Endodermal cell (in vitro differentiated cells): ENCODE measurements at regions not wholly inside any gene's neighbourhood (a gene's known extent, or its start where the extent isn't known, plus 50 kb on each side); places are given as distances from the start of the nearest gene placed in this dataset.

Source experiments
- DNase-seq: peaks from one replicate; pipeline ENCODE4 v3.0.0-alpha.2; 2017
- H3K27ac ChIP-seq: 2 replicates; pipeline ENCODE4 v1.5.1; 2013; ENCODE audit warnings: mild to moderate bottlenecking, low read depth, low read length, moderate library complexity
- H3K27me3 ChIP-seq: 2 replicates; pipeline ENCODE4 v1.6.1; 2013; ENCODE audit warnings: mild to moderate bottlenecking, low read length, moderate library complexity; ENCODE audit not compliant: insufficient read depth, control insufficient read depth, poor library complexity, severe bottlenecking
- H3K36me3 ChIP-seq: 2 replicates; pipeline ENCODE4 v1.7.0; 2013; ENCODE audit warnings: mild to moderate bottlenecking, low read length, moderate library complexity; ENCODE audit not compliant: control insufficient read depth, insufficient read depth
- H3K4me1 ChIP-seq: one replicate; pipeline ENCODE4 v1.7.0; 2013; ENCODE audit warnings: low read length; ENCODE audit not compliant: control insufficient read depth, insufficient read depth
- H3K4me3 ChIP-seq: 2 replicates; pipeline ENCODE4 v1.5.1; 2013; ENCODE audit warnings: mild to moderate bottlenecking, low read length, moderate library complexity
- H3K9ac ChIP-seq: 2 replicates; pipeline ENCODE4 v1.6.1; 2013; ENCODE audit warnings: mild to moderate bottlenecking, low read length, moderate library complexity; ENCODE audit not compliant: poor library complexity, severe bottlenecking; ENCODE audit errors: extremely low read depth
- H3K9me3 ChIP-seq: 2 replicates; pipeline ENCODE4 v1.6.1; 2013; ENCODE audit warnings: mild to moderate bottlenecking, low read length, moderate library complexity; ENCODE audit not compliant: control insufficient read depth
- H3K27ac Mint-ChIP-seq: 2 replicates; pipeline ENCODE4 v1.8.0; 2020; ENCODE audit warnings: mixed read lengths
- H3K27me3 Mint-ChIP-seq: 2 replicates; pipeline ENCODE4 v1.8.0; 2021; ENCODE audit warnings: mild to moderate bottlenecking, mixed read lengths; ENCODE audit not compliant: insufficient read depth
- H3K36me3 Mint-ChIP-seq: 2 replicates; pipeline ENCODE4 v1.8.0; 2020; ENCODE audit warnings: low read depth, mixed read lengths
- H3K4me1 Mint-ChIP-seq: 2 replicates; pipeline ENCODE4 v1.8.0; 2020; ENCODE audit warnings: mixed read lengths
- H3K4me3 Mint-ChIP-seq: 2 replicates; pipeline ENCODE4 v1.8.0; 2020; ENCODE audit warnings: mild to moderate bottlenecking, moderate library complexity, mixed read lengths
- H3K9me3 Mint-ChIP-seq: 2 replicates; pipeline ENCODE4 v1.8.0; 2020; ENCODE audit warnings: mild to moderate bottlenecking, mixed read lengths
- WGBS, 2 experiments: methylation state at CpG; one replicate each; pipeline versions ENCODE4 v1.1.5 to v1.1.7; 2013; ENCODE audit warnings: missing lambda C conversion rate in 2 of 2, mixed read lengths in 1 of 2; ENCODE audit not compliant: insufficient coverage in 1 of 2, insufficient read length in 1 of 2; 5-methylcytosine and 5-hydroxymethylcytosine counted together
- TF ChIP-seq, protein P1 (sequence below): fragments of 200-600 bp; sonication (generic); conservative IDR thresholded peaks from 2 replicates; pipeline ENCODE4 v1.5.0; 2021; ENCODE audit warnings: antibody characterized with exemption, mild to moderate bottlenecking

DNA sequence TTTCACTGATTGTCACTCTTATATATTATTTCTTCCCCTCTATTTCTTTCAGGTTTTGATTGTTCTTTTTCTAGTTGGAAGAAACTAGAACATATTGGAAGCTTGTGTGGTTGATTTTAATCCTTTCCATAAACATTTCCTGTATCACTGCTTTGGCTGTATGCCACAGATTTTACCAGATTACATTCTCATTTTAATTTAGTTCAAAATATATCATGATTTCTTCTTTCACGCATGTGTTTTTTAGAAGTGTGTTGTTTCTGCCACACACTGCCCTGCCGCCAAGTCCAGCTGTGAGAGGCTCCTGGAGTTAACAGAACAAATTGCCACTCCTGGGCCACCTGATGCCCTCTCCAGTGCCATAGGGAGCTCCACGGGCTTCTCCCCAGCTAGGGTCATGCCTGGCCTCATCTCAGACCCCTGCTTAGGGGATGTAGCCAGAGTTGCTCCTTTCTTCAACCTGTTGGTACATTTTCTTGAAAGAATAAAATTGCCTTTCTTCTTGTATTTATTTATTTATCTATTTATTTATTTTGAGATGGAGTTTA, 206.2 kb upstream of the COPS8 start:
- H3K9ac ChIP-seq: no peak overlapping the region
- Mint-ChIP-seq H3K4me1 (peaks cover 22% of the 10 kb centered on the region), H3K27me3 (peaks cover 10% of the 10 kb centered on the region), H3K36me3 (no peaks in the 10 kb centered on the region), H3K27ac (no peak overlapping the region), H3K4me3 (no peak overlapping the region), H3K9me3 (peaks cover 13% of the 10 kb centered on the region)
- H3K4me1 ChIP-seq: peaks cover 16% of the 10 kb centered on the region
- H3K9me3 ChIP-seq: peaks cover 20% of the 10 kb centered on the region
- H3K27ac ChIP-seq: no peak overlapping the region
- WGBS, 2 experiments: 82 to 89% methylated on average over 2 to 3 of the region's 3 CpGs
- H3K4me3 ChIP-seq: no peak overlapping the region
- H3K27me3 ChIP-seq: no peaks in the 10 kb centered on the region
- no peaks in the 10 kb centered on the region for H3K36me3 ChIP-seq
- no peak for DNase-seq
- TF ChIP-seq, protein P1, sequence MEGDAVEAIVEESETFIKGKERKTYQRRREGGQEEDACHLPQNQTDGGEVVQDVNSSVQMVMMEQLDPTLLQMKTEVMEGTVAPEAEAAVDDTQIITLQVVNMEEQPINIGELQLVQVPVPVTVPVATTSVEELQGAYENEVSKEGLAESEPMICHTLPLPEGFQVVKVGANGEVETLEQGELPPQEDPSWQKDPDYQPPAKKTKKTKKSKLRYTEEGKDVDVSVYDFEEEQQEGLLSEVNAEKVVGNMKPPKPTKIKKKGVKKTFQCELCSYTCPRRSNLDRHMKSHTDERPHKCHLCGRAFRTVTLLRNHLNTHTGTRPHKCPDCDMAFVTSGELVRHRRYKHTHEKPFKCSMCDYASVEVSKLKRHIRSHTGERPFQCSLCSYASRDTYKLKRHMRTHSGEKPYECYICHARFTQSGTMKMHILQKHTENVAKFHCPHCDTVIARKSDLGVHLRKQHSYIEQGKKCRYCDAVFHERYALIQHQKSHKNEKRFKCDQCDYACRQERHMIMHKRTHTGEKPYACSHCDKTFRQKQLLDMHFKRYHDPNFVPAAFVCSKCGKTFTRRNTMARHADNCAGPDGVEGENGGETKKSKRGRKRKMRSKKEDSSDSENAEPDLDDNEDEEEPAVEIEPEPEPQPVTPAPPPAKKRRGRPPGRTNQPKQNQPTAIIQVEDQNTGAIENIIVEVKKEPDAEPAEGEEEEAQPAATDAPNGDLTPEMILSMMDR: no peak

DNA sequence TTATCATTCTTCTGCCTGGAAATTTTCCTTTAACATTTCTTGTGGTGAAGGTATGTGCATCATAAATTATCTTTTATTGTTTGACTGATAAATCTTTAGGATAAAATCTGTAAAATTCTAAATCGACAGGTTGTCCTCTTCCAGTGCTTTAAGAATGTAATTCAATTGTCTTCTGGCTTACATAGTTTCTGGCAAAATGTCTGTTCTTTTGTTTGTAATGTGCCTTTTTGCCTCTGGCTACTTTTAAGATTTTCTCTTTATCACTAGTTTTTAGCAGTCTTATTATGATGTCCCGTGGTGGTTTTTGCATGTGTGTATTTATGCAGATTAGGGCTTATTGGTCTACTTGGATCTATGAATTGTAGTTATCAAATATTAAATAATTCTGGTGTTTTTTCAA, 203.6 kb upstream of the COPS8 start:
- no peak overlapping the region for H3K27ac ChIP-seq

DNA sequence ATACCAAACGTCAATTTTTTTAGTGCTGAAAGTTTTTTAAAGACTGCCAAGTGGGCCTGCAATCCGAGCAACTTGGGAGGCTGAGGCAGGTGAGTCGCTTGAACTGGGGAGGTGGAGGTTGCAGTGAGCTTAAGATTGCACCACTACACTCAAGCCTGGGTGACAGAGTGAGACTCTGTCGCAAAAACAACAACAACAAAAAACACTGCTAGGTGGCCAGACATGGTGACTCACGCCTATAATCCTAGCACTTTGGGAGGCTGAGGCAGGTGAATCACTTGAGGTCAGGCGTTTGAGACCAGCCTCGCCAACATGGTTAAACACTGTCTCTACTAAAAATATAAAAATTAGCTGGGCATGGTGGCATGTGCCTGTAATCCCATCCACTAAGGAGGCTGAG, 202.8 kb upstream of the COPS8 start:
- Histone ChIP-seq H3K9me3 (peaks cover 20% of the 10 kb centered on the region), H3K4me1 (no peaks in the 10 kb centered on the region), H3K36me3 (no peaks in the 10 kb centered on the region), H3K27me3 (peaks cover 7% of the 10 kb centered on the region), H3K4me3 (peak overlapping the region; percentile 24), H3K27ac (no peak overlapping the region), H3K9ac (no peak overlapping the region)
- whole genome bisulfite sequencing, 2 experiments: 87 to 97% methylated on average over 5 to 7 of the region's 7 CpGs
- TF ChIP-seq, protein P1: no peak
- H3K27me3 Mint-ChIP-seq: peaks cover 22% of the 10 kb centered on the region
- no peak overlapping the region for H3K27ac Mint-ChIP-seq
- no peaks in the 10 kb centered on the region for H3K36me3 Mint-ChIP-seq
- H3K4me1 Mint-ChIP-seq: peaks cover 2% of the 10 kb centered on the region
- H3K4me3 Mint-ChIP-seq: no peak overlapping the region
- DNase-seq: no peak
- peaks cover 13% of the 10 kb centered on the region for H3K9me3 Mint-ChIP-seq

More for the DNA sequence above, 203.6 kb upstream of the COPS8 start:
- H3K27me3 ChIP-seq: no peaks in the 10 kb centered on the region
- no peaks in the 10 kb centered on the region for H3K36me3 ChIP-seq
- peaks cover 20% of the 10 kb centered on the region for H3K9me3 ChIP-seq
- Mint-ChIP-seq H3K27me3 (peaks cover 17% of the 10 kb centered on the region), H3K36me3 (no peaks in the 10 kb centered on the region), H3K27ac (no peak overlapping the region), H3K9me3 (peaks cover 13% of the 10 kb centered on the region), H3K4me1 (peaks cover 5% of the 10 kb centered on the region), H3K4me3 (no peak overlapping the region)
- no peak for DNase-seq
- TF ChIP-seq, protein P1: no peak
- no peak overlapping the region for H3K4me3 ChIP-seq
- H3K9ac ChIP-seq: no peak overlapping the region
- H3K4me1 ChIP-seq: peaks cover 4% of the 10 kb centered on the region
- WGBS, 2 experiments: 89 to 100% methylated on average over 1 of the region's 2 CpGs
